GM18498 (cell line): ENCODE measurements at regions not wholly inside any gene's neighbourhood (a gene's known extent, or its start where the extent isn't known, plus 50 kb on each side); places are given as distances from the start of the nearest gene placed in this dataset.

Experiments used
- ATAC-seq: cut with Tn5 transposase; IDR thresholded peaks from one replicate; pipeline ENCODE4 v1.9.1; 2021; ENCODE audit warnings: mild to moderate bottlenecking, moderate library complexity; ENCODE audit not compliant: unreplicated experiment

DNA sequence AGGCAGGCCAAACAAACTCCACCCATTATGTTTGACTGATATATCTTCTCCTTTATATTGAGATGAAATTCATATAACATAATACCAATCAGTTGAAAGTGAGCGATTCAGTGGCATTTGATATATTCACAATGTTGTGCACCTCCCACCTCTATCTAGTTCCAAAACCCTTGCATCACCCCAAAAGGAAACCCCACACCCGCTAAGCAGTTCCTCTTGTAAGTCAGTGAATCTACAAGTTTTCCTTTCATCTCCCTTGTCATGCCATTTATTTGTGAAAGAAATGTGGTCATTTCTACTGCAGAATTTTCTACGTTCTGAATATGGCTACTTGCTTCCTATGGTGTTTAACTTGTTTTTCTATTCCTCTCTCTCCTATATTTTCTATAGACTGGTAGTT is 99.4 kb upstream of the PTPN3 start:
- no peak for ATAC-seq

DNA sequence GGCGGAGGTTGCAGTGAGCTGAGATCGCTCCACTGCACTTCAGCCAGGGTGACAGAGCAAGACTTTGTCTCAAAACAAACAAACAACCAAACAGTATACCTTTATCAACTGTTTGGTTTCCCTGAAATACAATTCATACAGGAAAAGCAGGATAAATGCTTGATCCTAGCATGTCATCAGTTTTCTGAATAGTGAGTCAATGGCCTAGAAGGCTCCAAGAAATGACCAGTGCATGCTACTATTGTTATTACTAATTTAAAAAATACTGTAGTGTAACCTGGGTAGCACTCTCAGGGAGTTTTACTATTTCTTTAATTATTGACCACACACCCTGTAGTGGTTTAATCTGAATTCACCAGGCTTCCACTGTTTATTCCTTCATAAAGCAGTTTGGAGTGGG is 101.0 kb upstream of the PTPN3 start:
- no peak for ATAC-seq

DNA sequence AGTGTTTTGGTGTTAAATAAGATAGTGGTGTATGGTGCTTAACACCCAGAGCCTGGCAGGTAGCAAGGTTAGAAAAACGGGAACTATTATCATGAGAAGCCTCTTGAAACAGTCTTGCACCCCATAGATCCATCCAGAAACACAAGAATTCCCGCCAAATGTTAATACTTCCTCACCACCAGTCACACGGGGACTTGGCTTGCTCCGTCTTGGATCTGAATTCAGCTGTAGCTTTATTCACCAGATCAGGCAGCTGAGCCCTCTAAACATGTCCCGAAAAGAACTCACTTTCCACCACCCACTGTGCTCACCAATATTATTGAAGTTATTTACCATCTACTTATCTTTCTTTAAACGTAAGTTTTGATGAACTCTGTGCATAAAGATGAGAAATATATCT is 101.6 kb upstream of the PTPN3 start:
- ATAC-seq = no peak

DNA sequence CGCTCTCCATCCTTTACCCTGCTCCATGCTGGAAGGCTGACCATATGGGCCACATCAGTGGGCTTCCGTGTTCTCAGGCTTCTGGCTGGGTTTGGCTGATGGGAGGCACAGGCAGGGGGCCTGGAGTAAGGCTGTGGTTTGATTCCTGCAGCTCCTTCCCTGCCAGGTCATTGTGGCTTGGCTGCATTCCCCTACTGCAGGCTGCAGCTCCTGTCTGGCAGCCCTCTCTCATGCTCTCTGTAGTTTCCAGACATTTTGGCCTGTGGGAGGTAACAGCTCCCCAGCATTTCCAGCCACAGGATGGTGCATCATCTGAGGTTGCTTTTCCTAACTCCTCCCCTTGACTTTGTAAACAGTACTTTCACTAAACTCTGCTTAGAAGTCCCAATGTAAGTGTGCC is 102.0 kb upstream of the PTPN3 start:
- ATAC-seq = no peak

DNA sequence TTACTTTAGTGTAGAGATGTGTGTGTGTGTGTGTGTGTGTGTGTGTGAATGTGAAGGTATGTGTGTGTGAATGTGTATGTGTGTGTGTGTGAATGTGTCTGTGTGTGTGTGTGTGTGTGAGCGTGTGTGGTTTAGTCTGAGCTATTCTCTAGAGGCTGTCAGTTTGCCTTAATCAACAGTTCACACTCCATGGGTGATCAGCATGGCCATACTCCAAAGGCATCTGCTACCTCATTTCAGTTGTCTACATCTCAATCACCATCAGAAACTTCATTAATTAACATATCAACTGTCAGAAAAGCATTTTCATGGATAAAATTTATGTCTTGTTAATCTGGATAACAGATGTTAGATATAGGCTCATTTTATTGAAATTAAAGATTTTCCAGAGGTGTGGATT is 103.1 kb upstream of the PTPN3 start:
- ATAC-seq = no peak

DNA sequence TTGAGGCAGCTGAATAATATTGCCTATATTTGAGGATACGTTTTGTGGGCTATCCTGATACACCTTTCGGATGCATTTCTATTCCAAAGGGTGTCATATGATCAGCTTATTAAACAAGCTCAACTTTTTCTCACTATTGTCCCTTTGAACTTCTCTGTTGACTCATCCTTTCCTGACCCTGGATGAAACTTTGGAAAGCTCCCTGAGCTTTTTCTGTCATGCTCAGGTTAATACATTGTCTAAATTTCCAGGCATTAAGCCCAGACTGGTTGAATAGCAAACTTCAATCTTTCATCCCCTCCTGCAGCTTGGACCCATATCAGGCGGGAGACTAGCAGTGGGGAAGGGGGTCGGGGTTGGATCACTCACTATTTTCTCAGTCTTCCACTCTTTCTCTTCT is 104.9 kb upstream of the PTPN3 start:
- ATAC-seq = no peak

DNA sequence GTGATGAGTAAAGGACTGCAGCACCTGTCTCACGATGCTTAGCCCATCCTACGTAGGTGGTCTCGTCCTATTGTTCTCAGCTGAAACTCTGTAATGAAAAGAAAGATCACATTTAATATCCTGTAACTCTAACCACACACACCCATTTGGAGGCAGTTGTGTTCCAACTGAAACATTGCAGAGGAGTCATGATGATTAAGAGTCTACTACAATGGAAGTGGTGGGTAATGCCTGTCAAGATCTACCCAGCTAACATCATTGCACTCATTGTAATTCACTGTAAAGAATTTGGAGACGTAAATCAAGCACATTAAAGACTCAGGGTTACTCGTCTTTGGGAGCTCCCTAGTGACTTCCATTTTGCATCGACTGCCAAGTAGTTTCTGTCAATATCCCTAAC is 106.0 kb upstream of the PTPN3 start:
- no peak for ATAC-seq

DNA sequence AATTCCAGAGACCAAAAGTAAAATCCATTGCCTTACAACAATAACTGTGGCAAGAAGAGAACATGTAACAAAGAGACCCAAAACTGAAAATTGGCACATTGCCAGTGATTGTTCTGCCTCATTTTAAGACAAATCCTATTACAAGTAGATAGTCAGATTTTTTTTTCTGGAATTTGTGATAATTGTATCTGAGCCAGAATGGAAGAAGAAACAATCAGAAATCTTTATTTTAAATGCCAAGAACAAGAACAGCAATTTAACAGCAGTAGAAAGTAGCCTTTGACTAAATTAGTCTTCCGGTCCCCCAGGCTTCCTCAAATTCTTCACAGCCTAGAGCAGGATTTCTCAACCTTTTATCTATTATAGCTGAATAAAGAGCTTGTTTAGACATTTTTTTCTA is 106.7 kb upstream of the PTPN3 start:
- no peak for ATAC-seq

DNA sequence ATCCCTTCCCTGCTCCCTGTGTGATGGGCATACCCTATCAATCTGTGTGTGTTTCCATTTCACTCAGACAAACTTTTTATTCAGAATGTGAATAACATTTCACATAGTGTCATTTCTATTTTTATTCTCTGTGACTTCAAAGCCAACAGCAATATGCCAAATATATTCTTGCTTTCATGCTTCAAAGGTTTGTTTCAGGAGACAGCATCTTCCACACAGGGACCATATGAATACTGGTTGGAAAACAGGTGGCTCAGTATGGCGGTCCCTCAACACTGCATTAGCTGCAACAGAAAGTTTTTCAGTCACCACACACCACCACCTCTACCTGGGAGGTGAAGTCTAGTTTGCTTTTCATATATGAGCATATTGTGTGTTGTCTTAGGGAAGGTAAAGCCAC is 111.0 kb upstream of the PTPN3 start:
- ATAC-seq = no peak

DNA sequence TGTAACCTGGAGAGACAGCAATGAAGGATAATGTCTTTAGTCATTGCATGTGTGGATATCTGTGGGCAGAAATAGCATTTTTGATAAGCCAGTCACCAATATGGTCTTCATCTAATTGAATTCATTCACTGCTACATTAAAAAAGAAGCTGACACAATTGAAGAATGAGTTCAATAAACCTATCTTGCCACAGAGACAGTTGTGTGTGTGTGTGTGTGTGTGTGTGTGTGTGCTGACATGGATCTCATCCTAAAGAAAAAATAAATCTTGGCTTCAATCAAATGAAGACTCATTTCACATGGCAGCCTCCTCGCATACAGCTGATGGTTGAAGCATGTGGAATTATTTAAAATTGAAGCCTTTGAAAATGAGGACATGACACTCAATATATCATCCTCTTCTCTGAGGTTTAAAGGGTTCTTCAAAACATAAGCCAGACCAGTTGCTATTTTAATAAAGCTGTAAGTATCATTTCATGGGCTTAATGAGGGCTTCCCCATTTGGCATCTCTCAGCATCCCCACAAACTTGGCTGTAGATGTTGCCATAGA is 118.5 kb upstream of the PTPN3 start:
- ATAC-seq = no peak

DNA sequence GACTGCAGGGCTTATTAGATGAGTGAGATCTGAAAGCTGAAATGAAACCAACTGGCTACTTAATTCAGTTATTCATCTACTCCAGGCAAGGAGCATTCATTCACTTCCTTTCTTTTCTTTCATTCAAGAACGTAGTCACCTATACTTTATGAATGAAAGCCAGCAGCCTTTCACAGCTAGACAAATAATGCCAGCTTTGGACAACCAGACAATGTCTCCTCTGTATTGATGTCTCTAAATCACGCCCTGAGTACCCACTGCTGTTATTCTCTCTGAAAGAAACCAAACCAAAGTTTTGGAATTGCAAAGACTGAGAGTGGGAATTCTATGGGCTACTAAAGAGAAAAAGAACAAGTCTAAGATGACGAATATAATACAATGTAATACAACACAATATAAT is 121.2 kb upstream of the PTPN3 start:
- no peak for ATAC-seq

DNA sequence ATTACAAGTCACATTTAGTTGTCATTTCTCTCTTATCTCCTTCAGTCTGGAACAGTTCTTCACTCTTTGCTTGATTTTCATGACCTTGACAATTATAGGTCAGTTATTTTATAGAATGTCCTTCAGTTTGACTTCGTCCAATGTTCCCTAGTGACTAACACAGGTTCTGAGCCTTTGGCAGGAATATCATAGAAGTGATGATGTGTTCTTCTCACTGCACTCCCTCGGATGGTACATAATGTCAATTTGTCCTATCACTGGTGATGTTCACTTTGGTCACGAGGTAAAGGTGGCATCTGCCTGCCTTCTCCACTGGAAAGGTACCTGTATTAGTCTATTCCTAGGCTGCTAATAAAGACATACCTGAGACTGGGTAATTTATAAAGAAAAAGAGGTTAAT is 126.0 kb upstream of the PTPN3 start:
- no peak for ATAC-seq

DNA sequence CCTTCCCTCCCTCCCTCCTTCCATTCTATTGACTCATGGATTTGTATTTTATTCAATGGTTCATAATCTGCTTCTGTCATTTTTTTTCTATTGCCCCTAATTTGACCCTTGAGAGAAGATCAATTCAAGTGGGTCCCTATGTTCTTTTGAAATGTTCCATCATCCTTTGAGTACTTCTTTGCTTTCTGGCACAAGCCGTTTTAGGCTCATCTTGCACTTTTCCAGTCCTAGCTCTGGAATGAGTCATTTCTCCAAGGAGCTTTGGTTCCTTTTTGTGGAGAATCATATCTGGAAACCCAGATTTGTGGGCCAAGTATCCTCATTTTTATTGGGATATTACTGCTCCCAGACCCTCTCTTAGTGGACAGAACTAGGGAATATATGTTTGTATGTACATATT is 126.8 kb upstream of the PTPN3 start:
- ATAC-seq = no peak

DNA sequence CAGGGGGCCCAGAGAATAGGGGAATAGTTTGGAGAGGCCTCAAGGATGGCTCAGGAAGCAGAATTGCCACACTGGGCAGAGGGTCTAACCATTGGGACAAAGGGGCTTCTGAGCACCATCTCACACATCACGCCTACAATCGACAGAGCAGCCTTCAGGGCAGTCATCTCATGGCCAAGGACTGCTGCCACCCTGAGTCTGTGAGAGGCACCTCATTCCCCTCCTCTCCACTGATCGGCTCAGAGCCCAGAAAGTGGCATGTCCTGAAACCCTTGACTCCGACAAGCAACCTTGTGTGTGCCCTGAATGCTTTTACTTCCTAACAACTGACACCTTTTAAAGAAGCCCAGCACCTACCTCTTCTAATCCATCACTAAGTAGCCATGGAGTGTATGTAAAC is 128.9 kb upstream of the PTPN3 start:
- no peak for ATAC-seq

DNA sequence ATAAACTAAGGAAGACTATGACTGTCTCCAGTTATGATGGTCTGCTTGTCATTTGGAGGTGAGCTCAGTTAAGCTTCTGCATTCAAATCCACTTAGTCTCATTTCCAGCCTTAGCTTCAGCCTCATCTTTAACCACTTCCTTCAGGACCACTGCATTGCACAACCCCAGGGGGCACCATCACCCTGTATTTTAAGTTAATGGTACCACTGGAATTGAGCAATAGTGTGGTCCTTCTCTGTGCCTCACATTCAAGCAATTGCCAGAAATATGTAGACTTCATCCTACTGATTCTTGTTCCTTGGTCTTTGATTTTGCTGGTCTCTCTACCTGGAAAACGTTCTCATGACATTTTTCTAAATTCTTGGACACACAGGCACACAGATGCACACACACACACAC is 131.5 kb upstream of the PTPN3 start:
- no peak for ATAC-seq

DNA sequence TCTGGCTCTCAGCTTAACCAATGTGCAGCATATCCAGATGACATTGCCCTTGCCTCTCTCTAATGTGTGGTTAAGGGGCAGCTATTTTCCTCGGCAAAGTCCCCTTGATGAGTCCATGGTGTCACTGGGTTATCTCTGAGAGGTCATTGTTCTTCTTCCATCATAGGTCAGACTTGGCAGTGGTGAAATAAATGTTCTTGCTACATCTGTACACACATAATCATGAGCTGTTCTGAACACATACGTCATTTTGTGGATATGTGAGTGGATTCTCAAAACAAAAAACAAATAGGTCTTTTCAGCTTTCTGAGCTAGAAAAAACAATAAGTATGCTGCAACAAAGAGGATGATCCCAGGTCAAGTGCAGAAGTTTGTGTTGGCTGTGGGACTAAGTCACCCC is 134.7 kb upstream of the PTPN3 start:
- no peak for ATAC-seq

DNA sequence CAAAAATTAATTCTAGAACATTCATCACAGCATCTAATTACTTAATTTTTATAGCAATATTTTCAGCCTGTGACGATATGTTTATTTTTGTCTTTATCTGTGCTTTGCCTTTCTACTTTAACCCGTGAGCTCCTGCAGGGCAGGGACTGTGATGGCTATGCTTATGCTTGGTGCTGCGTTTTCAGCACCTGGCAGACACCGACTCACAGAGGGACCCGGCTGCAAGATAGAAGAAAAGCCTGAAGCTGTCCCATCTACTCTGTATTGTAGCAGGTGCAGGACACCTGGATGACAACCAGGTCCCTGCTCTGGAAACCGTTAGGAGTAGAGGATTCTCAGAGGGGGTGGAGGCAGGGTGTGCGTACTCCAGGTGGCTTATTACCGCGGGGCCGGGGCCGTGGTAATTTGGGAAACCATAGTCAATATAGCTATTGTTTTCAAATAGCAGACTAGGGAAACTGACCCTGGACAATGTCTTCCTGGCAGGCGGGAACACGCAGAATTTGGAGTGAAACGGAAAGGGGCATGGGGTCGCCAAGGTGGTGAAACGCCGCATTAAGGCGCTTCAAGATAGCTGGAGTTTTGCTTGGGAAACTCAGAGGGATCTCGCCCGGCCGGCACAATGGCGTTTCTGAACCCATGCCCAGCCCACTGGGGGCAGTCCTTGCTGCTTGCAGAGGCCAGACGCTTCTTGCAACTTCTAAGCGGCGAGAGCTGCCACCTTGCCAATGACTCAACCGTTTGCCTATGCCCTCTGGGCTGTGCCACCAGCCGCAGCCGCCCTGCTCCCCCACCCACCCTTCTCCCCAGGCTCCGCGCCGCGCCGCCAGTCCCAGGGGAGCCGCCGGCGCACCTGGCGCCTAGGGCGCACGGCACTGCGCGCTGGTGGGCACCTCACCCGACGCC is 140.1 kb upstream of the PALM2AKAP2 start:
- no peak for ATAC-seq

DNA sequence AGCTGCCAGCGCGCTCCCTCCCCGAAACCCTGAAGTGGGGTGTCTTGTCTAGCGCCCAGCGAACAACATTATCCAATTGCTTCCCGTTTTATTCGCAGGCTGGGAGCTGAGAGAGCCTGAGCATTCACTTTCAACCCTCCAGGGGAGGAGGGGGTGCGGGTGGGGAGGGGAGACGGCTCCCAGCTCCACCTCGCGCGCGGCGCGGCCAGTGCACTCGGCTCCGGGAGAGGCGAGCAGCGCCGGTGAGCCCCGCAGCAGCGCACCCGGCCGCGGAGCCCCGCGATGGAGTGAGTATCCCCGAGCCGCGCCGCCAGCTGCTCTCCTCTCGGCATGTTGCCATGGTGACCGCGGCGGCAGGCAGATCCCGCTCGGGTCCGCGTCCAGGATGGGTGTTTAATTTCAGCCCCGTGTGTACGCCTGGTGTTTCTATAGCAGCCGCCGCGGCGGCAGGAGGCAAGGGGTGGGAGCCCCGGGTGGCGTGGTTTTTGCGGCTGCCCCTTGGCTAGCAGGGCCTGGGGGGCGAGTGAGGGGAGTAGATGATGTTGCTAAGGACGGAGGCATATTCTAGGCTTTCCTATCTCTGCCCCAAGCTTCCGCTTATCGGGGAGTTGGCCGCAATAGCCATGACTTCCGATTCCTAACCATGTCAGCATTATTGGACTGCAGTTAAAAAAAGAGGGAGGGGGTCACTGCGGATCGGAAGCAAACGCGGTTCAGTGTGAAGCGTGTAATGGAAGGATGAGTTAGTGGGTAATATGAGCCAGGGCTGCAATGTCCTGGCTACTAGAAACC is 139.2 kb upstream of the PALM2AKAP2 start:
- no peak for ATAC-seq

DNA sequence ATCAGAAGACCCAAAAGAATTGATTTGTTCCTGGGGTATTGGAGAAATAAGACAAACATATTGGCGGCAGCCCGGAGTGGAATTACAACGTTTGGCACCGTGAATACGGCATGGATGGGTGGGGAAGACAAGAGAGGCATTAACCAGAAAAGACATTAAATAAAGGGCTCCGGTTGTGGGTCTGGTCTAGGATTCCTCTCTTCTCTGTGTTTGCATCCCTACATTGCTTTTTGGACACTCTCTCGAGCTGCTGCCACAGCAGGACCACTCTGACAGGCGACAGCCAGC is 138.7 kb upstream of the PALM2AKAP2 start:
- ATAC-seq = no peak

DNA sequence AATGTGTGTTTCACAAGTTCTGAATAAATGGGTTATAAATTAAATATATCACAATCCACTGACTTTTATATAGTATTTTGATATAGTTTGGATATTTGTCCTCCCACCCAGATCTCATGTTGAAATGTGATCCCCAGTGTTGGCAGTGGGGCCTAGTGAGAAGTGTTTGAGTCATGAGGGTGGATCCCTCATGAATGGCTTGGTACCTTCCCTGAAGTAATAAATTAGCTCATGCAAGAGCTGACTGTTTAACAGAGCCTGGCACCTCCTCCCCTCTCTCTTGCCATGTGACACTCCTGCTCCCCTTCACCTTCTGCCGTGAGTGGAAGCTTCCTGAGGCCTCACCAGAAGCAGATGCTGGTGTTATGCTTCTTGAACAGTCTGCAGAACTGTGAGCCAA is 127.9 kb upstream of the PALM2AKAP2 start:
- no peak for ATAC-seq

DNA sequence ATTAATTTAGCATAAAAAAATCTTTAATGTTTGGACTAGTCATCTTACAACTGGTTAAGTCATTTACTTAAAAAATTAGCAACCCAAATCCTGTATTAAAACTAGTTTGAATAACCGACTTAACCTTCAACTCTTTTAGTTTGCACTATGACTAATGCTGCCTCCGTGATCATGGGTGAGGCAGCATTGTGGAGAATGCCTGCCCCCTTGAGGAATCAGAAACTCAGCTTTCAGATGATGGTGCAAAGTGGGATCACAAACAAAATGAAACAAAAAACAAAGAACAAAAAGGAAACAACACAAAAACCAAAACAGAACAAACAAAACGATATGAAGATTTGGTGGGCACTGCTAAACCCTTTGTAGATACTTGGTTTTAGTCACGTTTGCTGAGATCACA is 127.0 kb upstream of the PALM2AKAP2 start:
- ATAC-seq = no peak

DNA sequence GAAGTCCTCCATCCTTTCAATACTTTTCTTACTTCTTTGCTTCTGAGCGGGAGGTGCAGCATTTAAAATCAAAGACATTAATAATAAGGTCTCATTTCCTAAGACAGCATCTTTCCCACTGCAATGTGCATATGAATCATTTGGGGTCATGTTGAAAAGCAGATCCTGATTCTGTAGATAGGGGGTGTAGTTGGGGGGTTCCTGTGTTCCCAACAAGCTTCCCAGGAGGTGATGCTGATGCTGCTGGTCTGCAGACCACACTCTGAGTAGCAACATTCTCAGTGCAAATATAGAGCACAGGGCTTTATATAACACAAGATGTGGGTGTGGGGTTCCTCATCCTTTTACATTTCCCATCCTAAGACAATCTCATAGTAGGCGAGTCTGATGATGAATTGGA is 126.5 kb upstream of the PALM2AKAP2 start:
- ATAC-seq = no peak
